HG03064 (cell line): ENCODE measurements at regions not wholly inside any gene's neighbourhood (a gene's known extent, or its start where the extent isn't known, plus 50 kb on each side); places are given as distances from the start of the nearest gene placed in this dataset.

Experiments
- ATAC-seq: cut with Tn5 transposase; IDR thresholded peaks from one replicate; pipeline ENCODE4 v1.9.1; 2021; ENCODE audit warnings: low read depth; ENCODE audit not compliant: unreplicated experiment

DNA sequence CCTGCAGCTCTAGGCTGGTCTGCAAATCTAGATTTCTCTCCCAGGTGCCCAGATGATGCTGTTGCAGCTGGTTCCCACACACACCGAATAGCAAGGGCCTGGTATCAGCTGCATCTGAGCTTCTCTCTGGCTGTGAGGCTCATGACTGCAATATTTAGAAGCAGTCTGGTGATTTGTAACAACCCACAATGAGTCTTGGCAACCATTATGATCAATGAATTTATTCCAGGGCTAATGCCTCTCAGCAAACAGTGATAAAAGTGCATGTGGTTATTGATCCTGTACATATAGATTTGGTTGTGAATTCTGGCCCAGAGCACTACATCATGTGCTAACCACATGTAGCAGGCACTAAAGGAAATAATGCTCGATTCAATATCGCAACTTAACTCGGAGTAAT is 114.3 kb downstream of the ASCL4 start:
- no peak for ATAC-seq

DNA sequence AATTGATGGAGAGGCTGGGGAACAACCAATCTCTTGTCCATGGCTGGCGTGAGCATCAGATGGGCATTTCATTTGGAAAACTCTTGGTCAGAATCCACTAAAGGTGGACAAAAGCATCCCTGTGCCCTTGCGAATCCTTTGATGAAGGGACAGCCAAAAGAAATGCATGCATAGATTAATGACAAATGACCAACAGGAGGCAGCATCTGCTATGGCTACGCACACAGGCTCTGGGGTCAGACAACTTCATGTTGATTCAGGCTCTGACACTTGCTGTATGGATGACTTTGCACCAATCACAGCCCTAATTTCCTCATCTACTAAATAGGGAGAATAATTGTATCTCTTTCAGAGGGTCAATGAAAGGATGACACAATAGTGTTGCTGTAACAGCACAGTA is 117.5 kb downstream of the ASCL4 start:
- ATAC-seq = no peak

DNA sequence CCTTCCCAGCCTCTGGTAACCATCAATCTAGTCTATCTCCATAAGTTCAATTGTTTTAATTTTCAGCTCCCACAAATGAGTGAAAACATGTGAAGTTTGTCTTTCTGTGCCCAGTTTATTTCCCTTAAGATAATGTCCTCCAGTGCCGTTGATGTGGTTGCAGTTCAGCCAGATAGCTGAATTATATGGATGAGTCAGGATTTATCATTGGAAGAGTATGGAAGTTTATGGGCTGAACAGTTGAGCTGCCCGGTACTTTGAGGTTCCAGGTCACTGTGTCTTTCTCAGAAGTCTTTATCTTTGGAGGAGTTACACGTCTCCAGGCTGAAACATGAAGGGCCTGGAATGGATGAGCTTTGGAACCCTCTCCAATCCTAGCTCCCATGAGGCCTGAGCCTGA is 120.1 kb downstream of the ASCL4 start:
- no peak for ATAC-seq

DNA sequence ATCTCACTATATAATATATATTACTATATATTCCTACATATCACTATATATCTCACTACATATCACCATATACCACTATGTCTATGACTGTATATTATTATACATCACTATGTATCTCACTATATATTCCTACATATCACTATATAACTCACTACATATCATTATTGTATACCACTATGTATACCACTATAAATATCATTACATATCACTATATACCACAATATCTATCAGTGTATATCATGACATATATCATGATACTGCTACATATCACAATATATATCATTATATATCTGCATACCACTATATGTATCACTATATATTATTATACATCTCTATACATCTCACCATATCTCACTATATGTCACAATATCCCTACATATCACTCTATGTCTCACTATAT is 121.5 kb downstream of the ASCL4 start:
- ATAC-seq = no peak

DNA sequence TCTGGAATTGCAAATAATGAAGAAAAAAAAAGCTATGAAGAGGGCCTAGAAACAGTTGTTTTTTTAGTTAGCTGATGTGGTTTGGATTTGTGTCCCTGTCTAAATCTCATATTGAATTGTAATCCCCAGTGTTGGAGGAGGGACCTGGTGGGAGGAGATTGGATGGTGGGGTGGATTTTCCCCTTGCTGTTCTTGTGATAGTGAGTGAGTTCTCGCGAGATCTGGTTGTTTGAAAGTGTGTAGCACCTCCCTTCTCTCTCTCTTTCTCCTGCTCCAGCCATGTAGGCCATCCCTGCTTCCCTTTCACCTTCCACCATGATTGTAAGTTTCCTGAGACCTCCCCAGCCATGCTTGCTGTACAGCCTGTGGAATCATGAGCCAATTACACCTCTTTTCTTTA is 126.1 kb downstream of the ASCL4 start:
- no peak for ATAC-seq

DNA sequence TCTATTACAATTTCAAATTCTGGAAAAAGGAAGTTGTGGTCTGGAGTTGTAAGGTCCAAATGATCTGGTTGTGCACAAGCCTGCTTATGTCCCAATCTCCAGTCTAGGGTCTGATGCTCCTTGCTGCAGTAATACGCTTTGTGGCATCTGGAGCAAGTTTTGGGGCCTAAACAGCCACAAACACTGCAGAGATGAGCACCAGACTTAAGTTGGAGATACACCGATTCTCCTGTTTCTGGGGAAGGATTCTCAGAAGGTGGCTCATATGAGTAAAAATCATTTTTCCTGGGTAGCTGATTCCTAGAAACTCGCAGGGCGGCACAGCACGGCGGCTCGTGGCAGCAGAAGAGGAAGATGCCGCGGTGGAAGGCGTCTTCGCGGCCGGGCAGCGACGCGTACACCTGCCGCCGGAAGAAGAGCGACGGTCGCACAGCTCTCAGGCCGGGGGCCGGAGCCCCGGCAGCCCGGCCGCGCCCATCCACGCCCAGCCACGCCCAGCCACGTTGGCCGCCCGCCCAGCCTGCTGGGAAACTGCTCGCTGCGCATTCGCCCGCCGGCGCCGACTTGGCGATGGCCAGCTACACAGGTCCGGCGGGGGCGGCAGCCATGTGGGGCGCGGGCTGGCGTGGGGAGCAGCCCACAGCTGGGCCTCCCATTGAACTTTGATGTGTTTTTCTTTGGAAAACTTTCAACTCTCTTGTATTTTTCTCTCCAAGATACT is 129.0 kb downstream of the ASCL4 start:
- ATAC-seq = peak; percentile 95

DNA sequence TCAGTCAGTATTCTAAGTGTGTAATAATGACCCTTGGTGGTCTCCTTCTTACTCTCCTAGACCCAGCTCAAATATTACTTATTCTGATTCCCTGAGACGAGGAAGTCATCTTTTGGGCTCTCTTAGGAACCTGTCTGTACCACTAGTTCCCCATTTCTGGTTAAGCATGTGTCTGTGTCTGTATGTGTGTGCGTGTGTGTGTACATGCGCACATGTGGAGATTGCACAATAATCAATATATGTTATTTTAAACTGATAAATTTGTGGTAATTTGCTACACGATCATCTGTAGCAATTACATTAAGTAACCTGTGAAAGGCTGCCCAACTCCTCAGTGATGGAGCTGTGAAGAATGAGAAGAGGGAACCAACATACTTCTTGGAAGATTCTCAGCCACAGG is 132.2 kb downstream of the ASCL4 start:
- ATAC-seq = no peak

DNA sequence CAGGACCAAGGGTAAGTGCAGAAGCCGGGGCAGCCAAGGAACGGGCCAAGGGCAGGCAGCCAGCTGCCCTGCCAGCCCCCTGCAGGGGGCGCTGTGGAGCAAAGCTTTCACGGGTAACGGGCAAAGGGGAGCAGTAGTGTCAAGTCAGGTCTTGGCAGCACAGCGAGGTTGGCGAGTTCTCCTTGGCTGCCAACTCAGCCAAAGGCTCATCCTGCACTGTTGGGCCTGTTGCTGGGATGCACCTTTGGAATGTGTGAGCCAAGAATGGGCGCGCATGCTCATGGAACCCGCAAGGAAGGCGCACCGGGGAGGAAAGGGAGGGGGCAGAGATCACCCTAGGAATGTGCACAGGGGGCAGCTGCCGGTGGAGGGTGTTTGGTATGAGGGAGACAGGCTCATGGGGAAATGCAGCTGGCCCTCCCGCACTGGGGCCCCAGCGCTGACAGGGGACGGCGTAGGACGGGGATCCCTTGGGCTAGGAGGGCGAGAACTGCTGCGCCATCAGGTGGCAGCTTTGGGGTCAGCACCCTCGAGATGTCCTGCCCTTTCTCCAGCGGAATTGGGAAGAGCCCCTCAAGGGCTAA is 138.0 kb downstream of the ASCL4 start:
- ATAC-seq = no peak

DNA sequence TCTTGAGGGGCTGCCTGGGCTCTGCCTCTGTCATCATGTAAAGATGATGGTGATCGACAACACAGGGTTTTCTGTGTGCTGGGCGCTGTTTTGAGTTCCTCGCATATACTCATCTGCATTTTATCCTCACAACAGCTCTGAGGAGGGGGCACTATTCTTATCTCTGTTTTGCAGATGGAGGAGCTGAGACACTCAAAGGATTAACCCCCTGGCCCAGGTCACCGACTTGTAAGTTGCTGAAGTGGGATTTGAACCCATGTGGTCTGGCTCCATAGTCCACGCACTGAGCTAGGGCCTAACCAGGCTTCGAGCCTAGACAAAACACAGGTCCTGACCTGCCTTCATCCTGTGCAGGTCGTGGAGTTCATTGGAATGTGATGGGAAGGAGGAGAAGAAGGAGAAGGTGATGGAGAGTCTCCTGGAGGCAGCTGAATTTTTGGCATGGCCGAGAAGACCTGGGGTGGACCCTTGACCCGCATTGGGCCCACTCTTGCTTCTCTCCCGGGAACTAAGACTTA is 140.0 kb downstream of the ASCL4 start:
- ATAC-seq = no peak

DNA sequence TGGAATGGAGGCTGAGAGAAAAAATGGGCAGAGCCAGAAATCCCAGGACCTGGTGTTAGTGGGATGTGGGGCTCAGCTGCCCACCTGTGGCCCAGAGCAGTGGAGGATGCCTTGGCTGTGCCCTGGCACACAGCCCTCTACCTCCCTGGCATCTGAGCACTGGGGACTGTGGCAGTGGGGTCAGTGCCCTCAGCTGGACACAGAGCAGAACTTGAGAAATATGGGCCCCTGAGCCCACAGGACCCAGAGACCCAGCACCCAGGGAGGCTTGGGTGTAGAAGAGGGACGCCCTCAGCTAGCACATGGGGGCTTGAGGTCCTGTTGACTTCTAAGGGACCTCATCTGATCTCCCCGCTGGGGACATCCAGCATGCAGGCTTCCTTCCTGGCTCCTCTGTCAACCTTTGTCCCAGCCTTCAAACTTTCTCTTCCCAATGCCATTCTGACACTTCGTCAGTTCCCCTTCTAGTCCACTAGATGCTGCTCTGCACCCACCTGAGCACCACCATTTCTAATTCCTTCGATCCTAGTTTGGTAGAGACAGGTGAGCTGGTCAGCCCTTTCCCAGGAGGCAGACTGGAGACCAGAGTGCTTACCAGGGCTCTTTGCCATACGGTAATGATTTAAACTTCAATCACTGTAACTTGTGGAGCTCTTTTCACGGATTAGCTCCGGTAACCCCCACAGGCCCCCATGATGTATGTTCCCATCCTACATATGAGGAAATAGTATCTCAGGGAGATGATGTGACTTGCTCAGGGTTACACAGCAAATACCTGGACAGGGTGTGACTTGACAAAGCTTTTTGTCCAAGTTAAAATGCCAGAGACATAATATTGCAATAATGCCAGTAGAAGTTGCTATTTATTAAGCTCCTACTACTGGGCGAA is 143.7 kb downstream of the ASCL4 start:
- ATAC-seq = no peak

DNA sequence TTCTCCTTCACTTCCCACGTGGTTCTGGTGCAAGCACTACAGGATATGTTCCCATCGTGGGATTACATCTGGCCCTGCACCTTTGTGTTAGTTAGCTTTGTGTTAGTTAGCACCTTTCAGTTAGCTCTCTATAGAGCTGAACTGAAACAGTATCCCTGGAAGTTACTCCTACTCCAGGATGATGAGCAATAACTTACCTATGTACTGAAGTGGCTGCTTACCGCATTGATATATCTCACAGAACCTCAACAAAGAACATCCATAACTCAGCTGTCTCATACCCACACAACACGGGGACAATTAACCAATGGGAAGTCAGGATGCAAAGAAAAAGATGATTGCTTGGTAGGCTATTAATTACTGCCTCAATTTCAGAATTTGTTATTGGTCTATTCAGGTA is 146.6 kb downstream of the ASCL4 start:
- ATAC-seq = no peak

DNA sequence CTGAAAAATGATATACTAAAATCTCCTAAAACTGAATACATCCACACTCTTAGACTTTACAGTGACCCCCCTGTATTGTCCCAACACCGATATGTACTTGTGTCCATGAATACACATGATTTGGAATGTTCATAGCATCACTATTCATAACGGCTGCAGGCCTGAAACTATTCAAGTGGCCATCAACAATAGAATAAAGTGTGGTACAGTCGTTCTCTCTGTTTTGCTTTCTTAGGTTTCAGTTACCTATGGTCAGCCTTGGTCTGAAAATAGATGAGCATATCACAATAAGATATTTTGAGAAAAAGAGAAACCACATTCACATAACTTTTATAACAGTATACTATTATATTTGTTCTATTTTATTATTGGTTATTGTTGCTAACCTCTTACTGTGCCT is 150.6 kb downstream of the ASCL4 start:
- no peak for ATAC-seq

DNA sequence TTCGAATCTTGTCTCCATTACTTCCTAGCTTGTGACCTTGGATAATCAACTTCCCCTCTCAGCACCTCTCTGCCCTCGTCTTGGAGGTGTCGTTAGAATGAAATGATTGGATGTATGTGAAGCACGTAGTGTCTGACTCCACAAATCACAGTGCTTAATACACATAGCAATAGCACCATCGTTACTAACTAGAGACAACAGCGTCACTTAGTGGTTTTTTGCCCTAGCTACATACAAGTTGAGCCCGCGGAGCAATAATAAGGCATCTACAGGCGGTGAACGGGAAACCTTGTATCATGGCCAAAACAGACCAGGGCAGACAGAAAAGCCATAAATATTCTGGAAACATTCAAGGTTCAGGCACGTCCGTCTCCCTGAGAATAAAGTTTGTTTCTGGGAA is 154.9 kb downstream of the ASCL4 start:
- ATAC-seq = no peak

DNA sequence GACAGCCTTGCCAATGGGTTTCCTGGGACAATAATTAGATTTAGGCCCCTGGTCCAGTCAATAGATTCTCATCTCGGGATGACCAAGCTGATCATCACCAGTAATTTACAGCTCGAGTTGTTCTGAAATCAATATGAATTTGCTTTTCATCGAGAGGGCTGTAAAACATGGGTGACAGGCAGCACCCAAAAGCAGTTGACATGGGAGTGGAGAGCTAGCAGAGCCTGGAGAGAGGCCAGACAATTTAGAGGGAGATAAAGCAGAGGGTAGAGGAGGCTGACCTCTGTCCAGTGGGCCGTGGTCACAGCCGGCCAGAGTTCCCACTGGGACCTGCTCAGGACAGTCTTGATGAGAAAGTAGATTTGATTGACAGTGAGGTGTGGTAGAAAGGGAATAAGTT is 157.3 kb downstream of the ASCL4 start:
- no peak for ATAC-seq

DNA sequence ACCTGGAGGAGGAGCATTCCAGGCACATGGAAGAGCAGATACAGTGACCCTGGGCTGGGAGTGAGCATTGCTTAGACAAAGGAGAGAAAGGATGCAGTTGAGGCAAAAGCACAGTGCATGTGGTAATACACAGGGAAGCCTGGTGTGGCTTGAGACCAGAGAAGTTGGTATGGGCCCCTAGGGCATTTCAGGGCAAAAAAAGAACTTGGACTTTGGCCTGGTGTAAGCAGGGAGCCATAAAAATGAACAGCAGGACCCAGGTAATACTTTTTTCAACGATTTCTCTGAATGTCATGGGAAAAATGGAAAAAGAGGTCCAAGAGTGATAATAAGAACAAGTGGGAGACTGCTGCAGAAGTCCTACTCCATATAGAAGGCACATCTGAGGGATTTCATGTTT is 163.9 kb downstream of the ASCL4 start:
- no peak for ATAC-seq

DNA sequence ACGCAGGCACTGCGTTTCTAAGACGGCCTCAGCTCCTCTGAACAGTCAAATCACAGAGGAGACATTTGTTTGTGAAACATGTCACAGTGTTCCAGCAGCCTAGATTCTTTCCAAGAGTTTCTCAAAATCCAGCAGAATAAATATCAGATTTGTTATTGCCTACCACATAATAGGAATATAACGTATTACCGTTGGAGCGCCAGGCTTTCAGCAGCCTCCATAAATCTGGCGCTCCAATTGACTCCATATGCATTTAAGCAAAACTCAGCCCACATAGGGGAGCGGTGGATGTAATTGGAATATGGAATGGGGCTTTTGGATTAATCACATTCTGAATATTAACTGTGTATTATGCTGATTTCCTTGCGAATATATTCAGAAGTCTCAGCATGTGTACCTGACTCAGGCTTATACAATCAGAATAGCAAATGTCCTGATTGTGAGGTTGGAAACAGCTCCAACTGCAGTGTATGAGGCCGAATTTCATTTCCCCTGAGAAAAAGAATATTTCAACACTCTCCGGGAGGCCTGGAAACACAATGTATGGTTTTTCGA is 174.0 kb downstream of the ASCL4 start:
- ATAC-seq = no peak

DNA sequence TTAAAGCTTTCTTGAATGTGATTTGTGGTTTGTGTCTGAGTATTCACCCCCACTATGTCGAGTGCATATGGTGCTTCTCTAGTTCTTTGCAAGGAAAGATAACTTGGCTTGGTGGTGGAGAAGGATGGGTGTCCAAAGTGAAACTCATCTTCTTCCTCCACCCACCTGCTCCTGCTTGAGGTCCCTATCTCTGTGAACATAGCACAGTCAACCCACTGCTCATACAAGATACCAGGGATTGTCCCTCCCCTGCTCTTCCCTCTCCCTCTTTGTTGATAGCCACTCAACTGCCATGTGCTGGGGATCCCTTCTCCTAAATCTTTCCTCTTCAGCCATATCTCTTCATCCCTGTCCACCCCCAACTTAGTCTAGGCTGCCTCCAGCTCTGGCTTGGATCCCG is 176.5 kb downstream of the ASCL4 start:
- no peak for ATAC-seq

DNA sequence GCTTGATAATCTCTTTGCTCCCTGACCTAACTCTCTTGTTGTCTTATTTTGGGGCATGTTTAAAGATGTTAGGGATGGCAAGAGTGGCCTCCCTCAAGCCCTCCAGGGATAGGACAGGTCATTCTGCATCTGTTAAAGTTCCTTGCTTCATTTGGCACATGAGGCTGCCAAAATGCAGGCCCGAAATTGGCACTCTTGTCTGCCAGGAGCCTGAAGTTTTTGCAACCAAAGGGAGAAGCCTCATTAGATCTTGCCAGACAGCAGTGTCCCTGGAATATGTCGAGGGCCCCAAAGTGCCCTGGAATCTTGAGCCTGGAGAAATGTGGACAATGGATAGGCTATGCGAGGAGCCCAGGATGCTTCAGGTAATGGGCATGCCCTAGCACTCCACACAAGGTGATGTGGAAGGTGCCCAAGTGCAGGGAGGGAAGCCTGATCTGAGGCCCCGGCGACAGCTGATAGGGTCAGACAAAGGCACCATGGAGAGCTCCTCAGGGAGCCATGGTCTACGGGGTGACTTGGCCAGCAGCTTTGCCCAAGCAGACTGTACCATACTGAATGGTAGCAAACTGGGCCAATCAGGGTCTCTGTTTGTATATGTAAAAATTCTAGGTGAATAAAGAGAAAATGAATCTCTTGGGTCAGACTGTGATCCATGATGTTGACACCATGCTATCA is 173.0 kb upstream of the WSCD2 start:
- no peak for ATAC-seq

DNA sequence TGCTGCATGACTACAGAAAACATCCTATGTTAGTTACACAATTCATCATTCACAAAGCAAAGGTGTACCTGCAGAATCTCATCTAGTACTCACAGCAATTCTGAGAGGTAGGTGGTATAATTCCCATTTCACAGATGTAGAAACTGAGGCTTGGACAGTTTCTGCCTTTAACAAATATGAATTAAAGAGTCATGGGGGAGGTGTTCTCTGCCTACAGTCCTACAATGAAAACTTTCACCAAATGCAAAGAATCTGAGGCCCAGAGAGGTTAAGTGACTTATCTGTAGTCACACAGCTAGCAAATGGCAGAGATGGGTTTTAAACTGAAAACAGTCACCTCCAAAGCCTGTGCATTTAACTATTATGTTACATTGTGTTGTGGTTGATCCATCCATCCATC is 171.6 kb upstream of the WSCD2 start:
- no peak for ATAC-seq

DNA sequence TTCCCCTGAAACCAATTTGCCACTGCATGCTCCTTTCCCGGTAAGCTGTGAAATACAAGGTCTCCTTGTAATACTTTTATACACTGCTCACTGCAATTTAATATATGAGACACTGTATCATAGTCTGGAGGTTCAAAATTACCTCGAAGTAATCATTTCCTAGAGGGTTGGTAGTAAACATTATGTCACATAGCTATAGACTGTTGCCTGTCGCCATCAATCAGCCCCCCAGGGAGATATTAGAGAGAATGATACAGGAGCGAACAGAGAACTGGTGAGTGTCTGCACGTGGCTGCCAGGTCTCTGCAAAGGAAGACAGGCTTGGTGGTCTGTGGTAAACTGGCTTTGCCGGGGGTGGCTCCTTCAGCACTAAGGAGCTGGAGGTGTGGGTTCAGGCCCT is 165.5 kb upstream of the WSCD2 start:
- ATAC-seq = no peak

DNA sequence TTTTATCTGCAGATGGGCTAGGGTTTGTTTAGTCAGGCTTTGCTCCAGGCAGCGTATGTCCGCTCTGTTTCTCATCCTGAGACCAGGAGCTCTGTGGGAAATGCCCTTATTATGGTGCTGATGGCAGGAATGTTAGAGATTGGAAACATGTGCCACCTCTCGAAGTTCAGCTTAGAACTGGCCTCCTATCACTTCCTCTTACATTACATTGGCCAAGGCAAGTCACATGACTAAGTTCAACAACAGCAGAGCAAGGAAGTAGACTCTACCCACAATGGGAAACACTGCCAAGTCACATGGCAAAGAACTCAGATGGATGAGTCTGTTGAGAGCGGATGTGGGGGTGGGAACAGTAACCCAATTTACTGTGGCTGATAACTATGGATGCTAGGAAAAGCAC is 161.9 kb upstream of the WSCD2 start:
- no peak for ATAC-seq
